ENCODE measurements at regions not wholly inside any gene's neighbourhood (a gene's known extent, or its start where the extent isn't known, plus 50 kb on each side); places are given as distances from the start of the nearest gene placed in this dataset.
"Not testable (repeated sequence)": the region's sequence is repeated elsewhere in the genome, so short reads cannot be mapped to it uniquely, and the experiment has no call there.

DNA sequence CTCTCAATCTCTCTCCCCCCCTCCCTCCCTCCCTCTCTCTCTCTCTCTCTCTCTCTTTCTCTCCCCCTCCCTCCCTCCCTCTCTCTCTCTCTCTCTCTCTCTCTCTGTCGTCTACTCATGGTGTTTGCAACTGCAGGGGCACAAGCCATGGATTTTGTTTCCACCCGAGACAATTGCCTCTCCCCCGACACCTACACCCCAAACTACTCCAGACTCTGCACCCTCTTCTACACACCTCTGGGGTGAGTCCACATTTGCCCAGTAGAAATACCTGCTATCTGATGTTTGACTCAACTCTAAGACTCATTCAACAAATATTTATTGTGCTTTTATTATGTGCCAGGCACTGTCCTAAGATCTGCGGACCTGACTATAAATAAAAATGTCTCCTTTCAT is 93.7 kb downstream of the TMEM17 start:
- no peak for DNase-seq (ENCODE audit: low read depth in 1 of 2, low spot score in 1 of 2)

DNA sequence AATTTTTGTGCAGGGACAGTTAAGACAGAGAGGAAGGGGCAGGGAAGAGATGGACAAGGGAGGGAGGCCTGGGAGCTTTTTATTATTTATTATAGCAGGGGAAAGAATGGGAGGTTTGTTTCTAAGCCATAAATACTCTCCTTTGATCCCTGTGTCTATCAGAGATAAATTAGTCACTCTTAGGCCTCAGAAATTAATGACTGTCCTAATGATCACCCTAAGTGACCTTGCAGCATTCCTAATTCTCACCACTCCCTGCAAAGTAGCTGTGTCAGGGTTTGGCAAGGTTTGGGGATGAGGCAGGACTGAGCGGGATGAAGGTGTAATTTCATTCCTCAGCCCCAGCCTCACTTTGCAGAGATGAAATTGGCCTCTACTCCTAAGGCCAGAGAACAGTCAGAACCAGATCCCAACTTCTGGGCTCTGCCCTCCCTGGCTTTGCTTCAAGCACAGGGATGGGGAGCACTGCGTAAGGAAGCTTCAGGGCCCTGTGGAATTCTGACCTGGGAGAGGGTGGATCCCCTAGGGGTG is 95.0 kb downstream of the TMEM17 start:
- DNase-seq (ENCODE audit: low read depth in 1 of 2, low spot score in 1 of 2): no peak

GRCh38 chr2:62410015-62410453 is 96.0 kb downstream of the TMEM17 start:
- DNase-seq (ENCODE audit: low read depth in 1 of 2, low spot score in 1 of 2): no peak

GRCh38 chr2:62409442-62409841 is 96.6 kb downstream of the TMEM17 start:
- no peak for DNase-seq (ENCODE audit: low read depth in 1 of 2, low spot score in 1 of 2)

GRCh38 chr2:62408241-62408677 is 97.7 kb downstream of the TMEM17 start:
- no peak for DNase-seq (ENCODE audit: low read depth in 1 of 2, low spot score in 1 of 2)

- no peak for DNase-seq (ENCODE audit: low read depth in 1 of 2, low spot score in 1 of 2)
Observed at GRCh38 chr2:62407838-62408237, 98.2 kb downstream of the TMEM17 start.

- DNase-seq (ENCODE audit: low read depth in 1 of 2, low spot score in 1 of 2): no peak
Observed at GRCh38 chr2:62407401-62407800, 98.6 kb downstream of the TMEM17 start.

DNA sequence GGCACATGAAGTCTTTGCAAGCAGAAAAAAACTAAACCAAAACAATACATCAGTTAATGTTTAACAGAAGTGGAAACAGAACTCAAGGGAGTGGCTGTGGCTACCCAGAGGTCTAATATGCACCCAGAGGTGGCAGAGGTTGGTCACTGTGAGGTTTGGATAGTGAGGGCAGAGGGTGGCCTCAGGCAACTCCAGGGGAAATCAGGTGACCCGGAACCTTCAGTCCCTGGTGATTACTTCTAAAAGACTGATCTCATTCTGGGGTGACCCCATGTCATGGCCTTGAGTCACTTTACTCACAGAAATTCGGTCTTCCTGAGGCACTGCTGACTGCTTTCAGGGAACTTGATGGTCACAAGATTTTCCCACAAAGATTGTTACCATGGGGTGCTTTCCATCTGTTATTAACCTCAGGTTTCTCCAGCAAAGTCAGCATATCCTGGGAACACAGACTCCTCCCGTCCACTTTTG is 99.4 kb downstream of the TMEM17 start:
- no peak for DNase-seq (ENCODE audit: low read depth in 1 of 2, low spot score in 1 of 2)

GRCh38 chr2:62404913-62405312 is 101.1 kb downstream of the TMEM17 start:
- DNase-seq (ENCODE audit: low read depth in 1 of 2, low spot score in 1 of 2): no peak

GRCh38 chr2:62402156-62402555 is 103.8 kb downstream of the TMEM17 start:
- DNase-seq (ENCODE audit: low read depth in 1 of 2, low spot score in 1 of 2): no peak

DNA sequence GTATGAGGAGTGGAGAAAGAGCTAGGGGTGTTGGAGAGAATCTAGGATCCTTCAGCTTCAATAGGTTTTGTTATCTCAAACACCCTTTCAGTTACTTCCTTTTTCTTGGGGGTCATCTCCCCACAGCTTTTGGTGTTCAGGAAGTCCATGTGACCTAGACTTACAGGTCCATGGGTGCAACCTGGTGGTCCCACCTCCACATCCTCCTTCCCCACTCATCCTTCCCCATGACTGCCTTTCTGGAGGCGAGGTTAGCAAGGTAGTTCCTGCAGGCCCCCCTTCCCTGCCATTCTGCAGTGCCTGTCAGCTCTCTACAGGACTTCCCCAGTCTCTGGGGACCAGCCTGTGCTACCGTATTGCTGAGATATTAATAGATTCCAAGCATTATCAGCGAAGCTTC is 107.6 kb downstream of the TMEM17 start:
- DNase-seq (ENCODE audit: low read depth in 1 of 2, low spot score in 1 of 2): no peak

GRCh38 chr2:62396880-62397279 is 109.1 kb downstream of the TMEM17 start:
- no peak for DNase-seq (ENCODE audit: low read depth in 1 of 2, low spot score in 1 of 2)

GRCh38 chr2:62393293-62393692 is 112.7 kb downstream of the TMEM17 start:
- no peak for DNase-seq (ENCODE audit: low read depth in 1 of 2, low spot score in 1 of 2)

GRCh38 chr2:62391696-62392095 is 114.3 kb downstream of the TMEM17 start:
- DNase-seq (ENCODE audit: low read depth in 1 of 2, low spot score in 1 of 2): no peak

GRCh38 chr2:62386378-62386777 is 119.6 kb downstream of the TMEM17 start:
- not testable (repeated sequence) for DNase-seq (ENCODE audit: low read depth in 1 of 2, low spot score in 1 of 2)

DNA sequence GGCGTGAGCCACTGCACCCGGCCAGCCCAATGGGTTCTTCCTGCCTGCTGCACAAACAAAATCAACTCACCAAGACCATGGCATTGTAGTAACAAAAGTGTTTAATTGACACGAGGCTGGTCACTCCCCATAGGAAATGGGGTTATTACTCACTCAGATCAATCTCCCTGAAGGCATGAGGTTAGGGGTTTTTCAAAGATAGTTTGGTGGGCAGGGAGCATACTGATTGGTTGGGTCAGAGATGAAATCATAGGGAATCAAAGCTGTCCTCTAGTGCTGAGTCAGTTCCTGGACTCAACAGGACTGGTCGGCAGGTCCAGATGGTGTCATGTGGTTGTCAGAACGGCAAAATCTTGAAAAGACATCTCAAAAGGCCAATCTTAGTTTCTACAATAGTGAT is 122.1 kb downstream of the TMEM17 start:
- DNase-seq (ENCODE audit: low read depth in 1 of 2, low spot score in 1 of 2): no peak

GRCh38 chr2:62382757-62383156 is 123.2 kb downstream of the TMEM17 start:
- no peak for DNase-seq (ENCODE audit: low read depth in 1 of 2, low spot score in 1 of 2)

- no peak for DNase-seq (ENCODE audit: low read depth in 1 of 2, low spot score in 1 of 2)
Observed at GRCh38 chr2:62382122-62382521, 123.9 kb downstream of the TMEM17 start.

DNA sequence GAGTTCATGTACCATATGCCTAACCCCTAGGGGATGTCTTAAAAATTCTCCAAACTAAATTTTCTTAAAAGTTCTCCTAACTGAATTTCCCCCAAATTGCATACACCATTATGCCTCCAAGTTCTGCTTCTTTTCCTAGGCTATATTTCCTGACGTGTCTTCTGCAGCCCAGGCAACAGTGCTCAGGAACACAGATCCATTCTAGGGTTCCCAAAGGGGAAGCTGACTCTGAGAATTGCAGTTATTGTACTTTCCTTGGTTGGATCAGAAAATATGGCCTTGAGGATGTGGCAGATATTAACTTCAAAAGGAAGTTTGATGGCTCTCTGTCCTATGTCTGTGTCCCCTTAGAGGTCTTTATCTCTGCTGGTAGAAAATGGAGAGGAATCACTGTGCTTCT is 124.3 kb downstream of the TMEM17 start:
- DNase-seq (ENCODE audit: low read depth in 1 of 2, low spot score in 1 of 2): no peak

GRCh38 chr2:62379566-62379965 is 126.4 kb downstream of the TMEM17 start:
- no peak for DNase-seq (ENCODE audit: low read depth in 1 of 2, low spot score in 1 of 2)

GRCh38 chr2:62375113-62375420 is 130.9 kb downstream of the TMEM17 start:
- DNase-seq (ENCODE audit: low read depth in 1 of 2, low spot score in 1 of 2): no peak

DNA sequence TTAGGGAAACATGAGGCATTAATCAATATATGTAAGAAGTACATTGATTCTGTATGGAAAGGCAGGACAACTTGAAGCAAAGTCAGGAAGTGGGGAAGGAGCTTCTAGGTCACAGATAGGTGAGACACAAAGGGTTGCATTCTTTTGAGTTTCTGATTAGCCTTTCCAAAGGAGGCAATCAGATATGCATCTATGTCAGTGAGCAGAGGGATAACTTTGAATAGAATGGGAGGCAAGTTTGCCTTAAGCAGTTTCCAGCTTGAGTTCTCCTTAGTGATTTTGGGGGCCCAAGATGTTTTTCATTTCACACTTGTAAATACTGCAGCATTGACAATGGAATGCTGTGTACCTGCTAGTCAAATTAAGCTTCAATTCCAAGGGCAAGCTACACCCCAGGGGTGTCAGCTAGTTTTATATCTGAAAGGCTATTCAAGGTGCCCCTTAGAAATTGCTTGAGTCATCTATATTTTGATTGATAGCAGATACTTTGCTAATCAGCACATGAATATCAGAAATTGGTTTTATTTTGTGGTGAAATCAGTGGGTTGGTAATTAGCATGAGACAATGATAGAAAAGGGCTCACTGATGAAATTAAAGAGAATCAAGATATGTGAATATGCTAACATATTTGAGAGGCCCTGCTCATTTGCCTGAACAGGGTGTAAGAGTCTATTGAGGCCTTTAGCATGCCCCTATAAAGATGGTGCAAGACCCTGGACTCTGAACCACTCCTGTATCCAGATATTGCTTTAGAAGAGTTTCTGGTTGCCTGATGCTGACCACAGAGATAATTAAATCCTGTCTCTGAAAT is 131.5 kb downstream of the TMEM17 start:
- no peak for DNase-seq (ENCODE audit: low read depth in 1 of 2, low spot score in 1 of 2)

DNA sequence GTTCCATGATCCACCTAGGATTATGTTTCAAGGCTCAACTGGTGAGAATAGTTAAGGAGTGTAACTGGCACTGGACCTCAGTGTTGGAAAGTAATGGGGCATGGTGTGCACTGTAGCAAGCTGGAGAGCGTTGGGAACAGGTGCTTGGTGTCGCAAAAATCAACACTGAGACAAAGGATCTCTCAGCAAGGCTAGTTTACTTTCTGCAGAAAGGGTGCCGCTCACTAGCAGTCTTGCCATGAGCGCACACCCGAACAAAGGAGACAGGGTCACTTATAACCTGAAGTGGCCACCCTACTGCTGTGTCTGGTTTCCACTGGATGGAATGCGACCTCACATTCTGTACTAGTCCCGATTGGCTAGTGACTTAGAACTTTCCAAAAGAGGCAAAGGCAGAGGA is 133.2 kb downstream of the TMEM17 start:
- DNase-seq (ENCODE audit: low read depth in 1 of 2, low spot score in 1 of 2): no peak
